Endodermal cell (in vitro differentiated cells): ENCODE measurements at regions not wholly inside any gene's neighbourhood (a gene's known extent, or its start where the extent isn't known, plus 50 kb on each side); places are given as distances from the start of the nearest gene placed in this dataset.
"Not testable (repeated sequence)": the region's sequence is repeated elsewhere in the genome, so short reads cannot be mapped to it uniquely, and the experiment has no call there.

Experiments used
- DNase-seq: peaks from one replicate; pipeline ENCODE4 v3.0.0-alpha.2; 2017
- H3K27ac ChIP-seq: 2 replicates; pipeline ENCODE4 v1.5.1; 2013; ENCODE audit warnings: mild to moderate bottlenecking, low read depth, low read length, moderate library complexity
- H3K27me3 ChIP-seq: 2 replicates; pipeline ENCODE4 v1.6.1; 2013; ENCODE audit warnings: mild to moderate bottlenecking, low read length, moderate library complexity; ENCODE audit not compliant: insufficient read depth, control insufficient read depth, poor library complexity, severe bottlenecking
- H3K36me3 ChIP-seq: 2 replicates; pipeline ENCODE4 v1.7.0; 2013; ENCODE audit warnings: mild to moderate bottlenecking, low read length, moderate library complexity; ENCODE audit not compliant: control insufficient read depth, insufficient read depth
- H3K4me1 ChIP-seq: one replicate; pipeline ENCODE4 v1.7.0; 2013; ENCODE audit warnings: low read length; ENCODE audit not compliant: control insufficient read depth, insufficient read depth
- H3K4me3 ChIP-seq: 2 replicates; pipeline ENCODE4 v1.5.1; 2013; ENCODE audit warnings: mild to moderate bottlenecking, low read length, moderate library complexity
- H3K9ac ChIP-seq: 2 replicates; pipeline ENCODE4 v1.6.1; 2013; ENCODE audit warnings: mild to moderate bottlenecking, low read length, moderate library complexity; ENCODE audit not compliant: poor library complexity, severe bottlenecking; ENCODE audit errors: extremely low read depth
- H3K9me3 ChIP-seq: 2 replicates; pipeline ENCODE4 v1.6.1; 2013; ENCODE audit warnings: mild to moderate bottlenecking, low read length, moderate library complexity; ENCODE audit not compliant: control insufficient read depth
- H3K27ac Mint-ChIP-seq: 2 replicates; pipeline ENCODE4 v1.8.0; 2020; ENCODE audit warnings: mixed read lengths
- H3K27me3 Mint-ChIP-seq: 2 replicates; pipeline ENCODE4 v1.8.0; 2021; ENCODE audit warnings: mild to moderate bottlenecking, mixed read lengths; ENCODE audit not compliant: insufficient read depth
- H3K36me3 Mint-ChIP-seq: 2 replicates; pipeline ENCODE4 v1.8.0; 2020; ENCODE audit warnings: low read depth, mixed read lengths
- H3K4me1 Mint-ChIP-seq: 2 replicates; pipeline ENCODE4 v1.8.0; 2020; ENCODE audit warnings: mixed read lengths
- H3K4me3 Mint-ChIP-seq: 2 replicates; pipeline ENCODE4 v1.8.0; 2020; ENCODE audit warnings: mild to moderate bottlenecking, moderate library complexity, mixed read lengths
- H3K9me3 Mint-ChIP-seq: 2 replicates; pipeline ENCODE4 v1.8.0; 2020; ENCODE audit warnings: mild to moderate bottlenecking, mixed read lengths
- WGBS, 2 experiments: methylation state at CpG; one replicate each; pipeline versions ENCODE4 v1.1.5 to v1.1.7; 2013; ENCODE audit warnings: missing lambda C conversion rate in 2 of 2, mixed read lengths in 1 of 2; ENCODE audit not compliant: insufficient coverage in 1 of 2, insufficient read length in 1 of 2; 5-methylcytosine and 5-hydroxymethylcytosine counted together
- TF ChIP-seq, protein P1 (sequence below): fragments of 200-600 bp; sonication (generic); conservative IDR thresholded peaks from 2 replicates; pipeline ENCODE4 v1.5.0; 2021; ENCODE audit warnings: antibody characterized with exemption, mild to moderate bottlenecking

DNA sequence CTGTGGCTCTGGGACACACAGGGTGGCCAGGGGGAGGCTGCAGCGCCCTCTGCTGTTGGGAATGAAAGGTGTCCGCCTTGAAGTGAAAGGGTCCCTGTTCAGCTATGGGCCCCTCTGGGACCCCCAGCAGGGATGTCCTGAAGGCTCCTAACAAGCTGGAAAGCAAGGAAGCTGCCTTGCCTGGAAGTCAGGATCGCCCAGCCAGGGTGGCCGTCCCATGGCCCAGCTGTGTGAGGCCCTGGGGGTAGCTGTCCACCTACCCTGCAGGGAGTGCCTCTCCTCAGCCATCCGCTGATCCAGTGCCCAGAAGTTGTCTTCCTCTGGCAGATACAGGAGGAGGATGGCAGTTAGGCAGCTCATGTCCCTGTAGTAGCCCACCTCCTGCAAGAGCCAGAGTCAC lies 143.4 kb upstream of the ZNG1F start:
- not testable (repeated sequence) for H3K9ac ChIP-seq, H3K4me1 Mint-ChIP-seq, H3K4me3 Mint-ChIP-seq, H3K27ac Mint-ChIP-seq, H3K27me3 Mint-ChIP-seq, H3K36me3 ChIP-seq, H3K27ac ChIP-seq, H3K4me1 ChIP-seq, H3K4me3 ChIP-seq, H3K9me3 ChIP-seq, H3K36me3 Mint-ChIP-seq, H3K27me3 ChIP-seq, DNase-seq, H3K9me3 Mint-ChIP-seq
- WGBS, 2 experiments, result 91% methylated on average over 2 of the region's 5 CpGs; no CpG with 5 or more reads in 1 of the 2 experiments
- TF ChIP-seq, protein P1, sequence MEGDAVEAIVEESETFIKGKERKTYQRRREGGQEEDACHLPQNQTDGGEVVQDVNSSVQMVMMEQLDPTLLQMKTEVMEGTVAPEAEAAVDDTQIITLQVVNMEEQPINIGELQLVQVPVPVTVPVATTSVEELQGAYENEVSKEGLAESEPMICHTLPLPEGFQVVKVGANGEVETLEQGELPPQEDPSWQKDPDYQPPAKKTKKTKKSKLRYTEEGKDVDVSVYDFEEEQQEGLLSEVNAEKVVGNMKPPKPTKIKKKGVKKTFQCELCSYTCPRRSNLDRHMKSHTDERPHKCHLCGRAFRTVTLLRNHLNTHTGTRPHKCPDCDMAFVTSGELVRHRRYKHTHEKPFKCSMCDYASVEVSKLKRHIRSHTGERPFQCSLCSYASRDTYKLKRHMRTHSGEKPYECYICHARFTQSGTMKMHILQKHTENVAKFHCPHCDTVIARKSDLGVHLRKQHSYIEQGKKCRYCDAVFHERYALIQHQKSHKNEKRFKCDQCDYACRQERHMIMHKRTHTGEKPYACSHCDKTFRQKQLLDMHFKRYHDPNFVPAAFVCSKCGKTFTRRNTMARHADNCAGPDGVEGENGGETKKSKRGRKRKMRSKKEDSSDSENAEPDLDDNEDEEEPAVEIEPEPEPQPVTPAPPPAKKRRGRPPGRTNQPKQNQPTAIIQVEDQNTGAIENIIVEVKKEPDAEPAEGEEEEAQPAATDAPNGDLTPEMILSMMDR, result peak; percentile 14

- H3K9me3 ChIP-seq, H3K4me3 ChIP-seq, H3K4me3 Mint-ChIP-seq, H3K27ac Mint-ChIP-seq, H3K27ac ChIP-seq, H3K4me1 ChIP-seq, H3K27me3 Mint-ChIP-seq, H3K36me3 ChIP-seq, H3K9me3 Mint-ChIP-seq, H3K4me1 Mint-ChIP-seq, H3K9ac ChIP-seq, H3K36me3 Mint-ChIP-seq, DNase-seq, H3K27me3 ChIP-seq: not testable (repeated sequence)
- 97 to 100% methylated on average over 2 of the region's 2 CpGs for WGBS, 2 experiments
Observed at GRCh38 chr9:41321277-41321676, 132.2 kb upstream of the ZNG1F start.

- not testable (repeated sequence) for H3K36me3 ChIP-seq, H3K4me3 ChIP-seq, H3K27me3 Mint-ChIP-seq, H3K4me3 Mint-ChIP-seq, H3K9me3 Mint-ChIP-seq, H3K4me1 ChIP-seq, H3K4me1 Mint-ChIP-seq, H3K27ac Mint-ChIP-seq, H3K27me3 ChIP-seq, DNase-seq, H3K9me3 ChIP-seq, H3K9ac ChIP-seq, H3K36me3 Mint-ChIP-seq, H3K27ac ChIP-seq
- 58% methylated on average over 4 of the region's 6 CpGs; no CpG with 5 or more reads in 1 of the 2 experiments for WGBS, 2 experiments
Observed at GRCh38 chr9:41308953-41309352, 119.8 kb upstream of the ZNG1F start.

GRCh38 chr9:41285744-41286143 lies 96.6 kb upstream of the ZNG1F start:
- not testable (repeated sequence) for H3K36me3 ChIP-seq, H3K4me3 ChIP-seq, H3K9ac ChIP-seq, H3K27ac Mint-ChIP-seq, H3K27ac ChIP-seq, DNase-seq, H3K36me3 Mint-ChIP-seq, H3K4me1 ChIP-seq, H3K9me3 Mint-ChIP-seq, H3K9me3 ChIP-seq, H3K4me3 Mint-ChIP-seq, H3K27me3 Mint-ChIP-seq, H3K4me1 Mint-ChIP-seq, H3K27me3 ChIP-seq
- WGBS, 2 experiments, result 93 to 100% methylated on average over 1 to 11 of the region's 16 CpGs

DNA sequence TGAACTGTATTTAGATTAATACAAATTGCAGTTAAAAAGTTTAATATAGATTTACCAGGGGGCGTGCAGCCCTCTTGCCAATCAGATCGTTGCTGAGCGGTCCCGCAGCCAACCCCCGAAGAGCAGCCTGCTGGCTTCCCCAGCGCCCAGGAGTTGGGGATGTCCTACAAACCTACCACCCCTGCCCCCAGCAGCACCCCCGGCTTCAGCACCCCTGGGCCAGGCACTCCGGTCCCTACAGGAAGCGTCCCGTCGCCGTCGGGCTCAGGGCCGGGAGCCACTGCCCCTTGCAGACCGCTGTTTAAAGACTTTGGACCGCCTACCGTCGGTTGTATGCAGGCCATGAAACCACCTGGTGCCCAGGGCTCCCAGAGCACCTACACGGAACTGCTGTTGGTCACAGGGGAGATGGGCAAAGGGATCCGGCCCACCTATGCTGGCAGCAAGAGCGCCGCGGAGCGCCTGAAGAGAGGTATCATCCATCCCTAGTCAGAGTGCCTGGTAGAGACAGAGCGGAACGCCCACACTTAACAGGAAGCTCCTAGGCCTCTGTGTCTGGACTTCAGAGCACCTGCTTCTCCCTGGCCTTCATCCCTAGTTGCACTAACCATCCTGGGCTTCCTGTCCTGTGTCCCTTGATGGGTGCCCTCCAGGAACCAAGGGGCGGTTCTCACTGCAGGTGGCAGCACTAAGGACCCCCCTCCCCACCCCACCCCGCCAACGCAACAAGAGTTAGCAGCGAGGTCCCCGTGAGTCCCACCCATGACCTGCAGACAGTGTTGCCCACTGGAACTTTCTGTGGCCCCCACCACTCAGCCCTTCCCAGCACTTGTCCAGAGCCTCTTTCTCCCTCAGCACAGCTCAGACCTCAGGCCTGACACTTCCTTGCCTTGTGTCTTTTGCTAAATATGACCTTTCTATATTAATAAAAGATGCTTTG lies 91.5 kb upstream of the ZNG1F start:
- H3K9ac ChIP-seq, H3K4me1 Mint-ChIP-seq, H3K9me3 ChIP-seq: not testable (repeated sequence)

GRCh38 chr9:41279437-41279836 lies 90.3 kb upstream of the ZNG1F start:
- H3K4me1 Mint-ChIP-seq, H3K9me3 Mint-ChIP-seq, H3K9ac ChIP-seq, H3K9me3 ChIP-seq, H3K27ac ChIP-seq, H3K4me3 ChIP-seq, H3K4me3 Mint-ChIP-seq, H3K4me1 ChIP-seq, H3K36me3 ChIP-seq, DNase-seq, H3K27ac Mint-ChIP-seq, H3K36me3 Mint-ChIP-seq, H3K27me3 ChIP-seq: not testable (repeated sequence)
- WGBS, 2 experiments, result 89% methylated on average over 2 of the region's 13 CpGs; no CpG with 5 or more reads in 1 of the 2 experiments
- H3K27me3 Mint-ChIP-seq, result peaks cover 15% of the 10 kb centered on the region

More for the DNA sequence above, 91.5 kb upstream of the ZNG1F start:
- not testable (repeated sequence) for H3K36me3 ChIP-seq, H3K36me3 Mint-ChIP-seq, H3K4me3 Mint-ChIP-seq, H3K27ac Mint-ChIP-seq, H3K27ac ChIP-seq, H3K9me3 Mint-ChIP-seq, DNase-seq, H3K4me1 ChIP-seq, H3K4me3 ChIP-seq, H3K27me3 ChIP-seq
- WGBS, 2 experiments, result 94% methylated on average over 5 of the region's 31 CpGs; no CpG with 5 or more reads in 1 of the 2 experiments
- peaks cover 12% of the 10 kb centered on the region for H3K27me3 Mint-ChIP-seq
